H1 (cell line): ENCODE measurements at regions not wholly inside any gene's neighbourhood (a gene's known extent, or its start where the extent isn't known, plus 50 kb on each side); places are given as distances from the start of the nearest gene placed in this dataset.
A peak's percentile ranks its signal among the peaks of the same experiment; 100 is the strongest.

Source experiments
- CTCF ChIA-PET: fragments of 300-600 bp; sonication (Branson Sonifier 250); formaldehyde crosslinking; loops from one replicate; lab custom pipeline; 2021; ENCODE audit not compliant: partially characterized antibody; lab: Charles Lee
- POLR2A ChIA-PET: fragments of 300-600 bp; sonication (Branson Sonifier 250); formaldehyde crosslinking; loops from one replicate; lab custom pipeline; 2021; ENCODE audit warnings: inconsistent platforms; ENCODE audit not compliant: partially characterized antibody; lab: Charles Lee
- DNase-seq, 2 experiments: peaks; one replicate each; pipeline versions ENCODE4 v3.0.0 to v3.0.0-alpha.2; 2010 to 2022; ENCODE audit warnings: low spot score in 2 of 2, low read depth in 1 of 2, mixed read lengths in 1 of 2
- FAIRE-seq: peaks from 2 replicates; lab custom pipeline; 2011; peaks lifted over from hg19 to GRCh38; lab: Jason Lieb, UNC
- H2AFZ ChIP-seq: 2 replicates; pipeline ENCODE4 v1.8.1; 2012; ENCODE audit warnings: low read length, inconsistent platforms
- H2AK5ac ChIP-seq: 2 replicates; pipeline ENCODE4 v1.6.1; 2013; ENCODE audit warnings: low read depth, low read length
- H2BK120ac ChIP-seq: replicated peaks from 2 replicates; pipeline ENCODE3; 2013; ENCODE audit warnings: low read depth, low read length, inconsistent platforms
- H2BK12ac ChIP-seq: 2 replicates; pipeline ENCODE4 v1.6.1; 2013; ENCODE audit warnings: low read depth, low read length
- H2BK15ac ChIP-seq: 2 replicates; pipeline ENCODE4 v1.6.1; 2013; ENCODE audit warnings: low read length
- H2BK20ac ChIP-seq: 2 replicates; pipeline ENCODE4 v1.6.1; 2013; ENCODE audit warnings: low read length
- H2BK5ac ChIP-seq: 2 replicates; pipeline ENCODE4 v1.6.1; 2013; ENCODE audit warnings: low read depth, low read length
- H3K14ac ChIP-seq: 2 replicates; pipeline ENCODE4 v1.6.1; 2013; ENCODE audit warnings: inconsistent platforms; ENCODE audit not compliant: insufficient read length
- H3K18ac ChIP-seq: 2 replicates; pipeline ENCODE4 v1.6.1; 2013; ENCODE audit warnings: low read length; ENCODE audit errors: extremely low read depth
- H3K23ac ChIP-seq: 2 replicates; pipeline ENCODE4 v1.6.1; 2013; ENCODE audit warnings: inconsistent platforms; ENCODE audit not compliant: insufficient read length
- H3K23me2 ChIP-seq: 2 replicates; pipeline ENCODE4 v1.6.1; 2013; ENCODE audit warnings: low read depth, low read length
- H3K27ac ChIP-seq: 2 replicates; pipeline ENCODE4 v1.6.1; 2011; ENCODE audit warnings: low read depth, low read length, inconsistent platforms
- H3K27me3 ChIP-seq, 4 experiments: replicated peaks in 1 of 4; 1 replicate in 1 of 4; 2 replicates in 3 of 4; pipeline versions ENCODE4 v1.6.1 to v1.8.1; 2011 to 2013; ENCODE audit warnings: low read length in 3 of 4, mild to moderate bottlenecking in 3 of 4, inconsistent platforms in 2 of 4, mixed read lengths in 2 of 4, moderate library complexity in 1 of 4; ENCODE audit not compliant: control insufficient read depth in 3 of 4, insufficient read depth in 3 of 4; ENCODE audit errors: extremely low read depth in 1 of 4
- H3K36me3 ChIP-seq, 4 experiments: 2 replicates each; pipeline versions ENCODE4 v1.6.1 to v1.8.1; 2011 to 2013; ENCODE audit warnings: mild to moderate bottlenecking in 4 of 4, low read length in 3 of 4, moderate library complexity in 2 of 4, control low read depth in 1 of 4, inconsistent platforms in 1 of 4; ENCODE audit not compliant: insufficient read depth in 4 of 4, control insufficient read depth in 2 of 4
- H3K4ac ChIP-seq: replicated peaks from 2 replicates; pipeline ENCODE3; 2013; ENCODE audit warnings: low read length, low read depth, mixed read lengths, inconsistent platforms; ENCODE audit not compliant: insufficient read length
- H3K4me1 ChIP-seq, 4 experiments: replicated peaks in 1 of 4; 1 replicate in 1 of 4; 2 replicates in 3 of 4; pipeline versions ENCODE4 v1.6.1 to v1.8.1; 2011 to 2013; ENCODE audit warnings: low read length in 3 of 4, inconsistent platforms in 2 of 4, mixed read lengths in 1 of 4; ENCODE audit not compliant: insufficient read depth in 4 of 4, control insufficient read depth in 3 of 4
- H3K4me2 ChIP-seq, 2 experiments: 2 replicates each; pipeline versions ENCODE4 v1.6.1 to v1.8.1; 2011 to 2013; ENCODE audit warnings: low read depth in 2 of 2, low read length in 2 of 2, control low read depth in 1 of 2, inconsistent platforms in 1 of 2, mild to moderate bottlenecking in 1 of 2; ENCODE audit not compliant: insufficient read depth in 1 of 2
- H3K4me3 ChIP-seq, 4 experiments: fragments of 200-600, 300-600 bp in 1 of 4; sonication (generic), shearing (Covaris generic), sonication (Bioruptor Twin) in 1 of 4; 2 replicates each; pipeline versions ENCODE4 v1.5.1 to v1.8.1; 2011 to 2016; ENCODE audit warnings: low read length in 4 of 4, low read depth in 3 of 4, control low read depth in 2 of 4, inconsistent platforms in 2 of 4, mild to moderate bottlenecking in 2 of 4, mixed read lengths in 1 of 4, moderate library complexity in 1 of 4; ENCODE audit not compliant: insufficient read depth in 2 of 4; ENCODE audit errors: extremely low read depth in 1 of 4
- H3K56ac ChIP-seq: replicated peaks from 2 replicates; pipeline ENCODE3; 2013; ENCODE audit warnings: low read depth, mild to moderate bottlenecking, mixed read lengths, low read length, inconsistent platforms; ENCODE audit not compliant: insufficient read length
- H3K79me1 ChIP-seq: 2 replicates; pipeline ENCODE4 v1.6.1; 2013; ENCODE audit warnings: low read depth, low read length, control low read depth
- H3K79me2 ChIP-seq, 2 experiments: 2 replicates each; pipeline versions ENCODE4 v1.6.1 to v1.8.1; 2012 to 2013; ENCODE audit warnings: low read length in 2 of 2, mild to moderate bottlenecking in 2 of 2, inconsistent platforms in 1 of 2; ENCODE audit not compliant: insufficient read depth in 2 of 2, control insufficient read depth in 1 of 2
- H3K9ac ChIP-seq, 4 experiments: replicated peaks in 1 of 4; 1 replicate in 1 of 4; 2 replicates in 3 of 4; pipeline versions ENCODE4 v1.6.1 to v1.8.1; 2011 to 2013; ENCODE audit warnings: low read depth in 3 of 4, low read length in 3 of 4, control low read depth in 2 of 4, mild to moderate bottlenecking in 2 of 4, moderate library complexity in 2 of 4, inconsistent platforms in 1 of 4; ENCODE audit errors: extremely low read depth in 1 of 4
- H3K9me3 ChIP-seq, 2 experiments: 2 replicates each; pipeline versions ENCODE4 v1.6.1 to v1.8.1; 2012 to 2013; ENCODE audit warnings: mild to moderate bottlenecking in 2 of 2, moderate library complexity in 2 of 2, control low read depth in 1 of 2, inconsistent platforms in 1 of 2, low read depth in 1 of 2, low read length in 1 of 2, mixed read lengths in 1 of 2; ENCODE audit not compliant: insufficient read depth in 2 of 2
- H4K20me1 ChIP-seq, 2 experiments: replicated peaks in 1 of 2; 2 replicates each; pipeline versions ENCODE3 to v1.8.1; 2011 to 2013; ENCODE audit warnings: inconsistent platforms in 2 of 2, low read length in 2 of 2, mild to moderate bottlenecking in 1 of 2; ENCODE audit not compliant: insufficient read depth in 2 of 2, control insufficient read depth in 1 of 2
- H4K5ac ChIP-seq: 2 replicates; pipeline ENCODE4 v1.6.1; 2013; ENCODE audit warnings: low read length, low read depth, mixed read lengths, inconsistent platforms; ENCODE audit not compliant: insufficient read length
- H4K8ac ChIP-seq: 2 replicates; pipeline ENCODE4 v1.8.0; 2013; ENCODE audit warnings: mild to moderate bottlenecking, moderate library complexity, low read length, inconsistent platforms; ENCODE audit not compliant: insufficient read depth; ENCODE audit errors: extremely low read depth
- H4K91ac ChIP-seq: replicated peaks from 2 replicates; pipeline ENCODE3; 2013; ENCODE audit warnings: low read length, mixed read lengths, inconsistent platforms; ENCODE audit not compliant: insufficient read length
- GABPA ChIP-seq: IDR thresholded peaks from 2 replicates; pipeline ENCODE4 v1.6.1; 2011; ENCODE audit warnings: mild to moderate bottlenecking, low read length, moderate library complexity, borderline replicate concordance; ENCODE audit not compliant: insufficient read depth
- RAD21 ChIP-seq, 2 experiments: IDR thresholded peaks in 1 of 2; conservative IDR thresholded peaks in 1 of 2; 2 replicates each; pipeline ENCODE4 v1.6.1; 2011; ENCODE audit warnings: low read depth in 2 of 2, low read length in 2 of 2, improper control_type of control experiment in 1 of 2, inconsistent platforms in 1 of 2, mild to moderate bottlenecking in 1 of 2, moderate library complexity in 1 of 2
- WGBS, 2 experiments: shearing (Covaris generic) in 1 of 2; methylation state at CpG; one replicate each; pipeline versions ENCODE4 v1.1.6 to v1.1.7; 2013 to 2015; ENCODE audit warnings: low lambda C conversion rate in 2 of 2, mixed read lengths in 2 of 2, inconsistent platforms in 1 of 2, low coverage in 1 of 2, missing lambda C conversion rate in 1 of 2; ENCODE audit not compliant: insufficient replicate concordance in 2 of 2, insufficient coverage in 1 of 2, insufficient read length in 1 of 2; ENCODE audit errors: extremely low coverage in 1 of 2, missing lambda C conversion rate in 1 of 2; 5-methylcytosine and 5-hydroxymethylcytosine counted together

DNA sequence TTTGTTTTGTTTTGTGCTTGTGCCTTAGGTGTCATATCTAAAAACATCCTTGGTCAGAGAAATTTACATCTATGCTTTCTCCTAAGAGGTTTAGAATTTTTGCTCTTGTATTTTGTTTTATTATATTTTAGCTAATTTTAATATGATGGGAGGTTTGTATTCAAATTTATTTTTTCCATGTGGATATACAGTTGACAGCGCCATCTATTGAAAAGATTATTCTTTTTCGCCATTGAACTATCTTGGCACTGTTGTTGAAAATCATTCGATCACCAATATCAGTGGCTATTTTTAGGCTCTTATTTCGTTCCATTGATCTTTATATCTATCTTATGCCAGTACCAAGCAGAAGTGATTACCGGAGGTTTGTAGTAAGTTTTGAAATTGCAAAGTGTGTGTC, 510.3 kb downstream of the BRD1 start:
- H2AFZ ChIP-seq = no peak overlapping the region
- TF ChIP-seq GABPA (no peak), RAD21 (IDR thresholded peaks at IDR 0.05 in 1 of 2, conservative IDR thresholded peaks at IDR 0.05 in 1 of 2; ENCODE audit: low read depth in 2 of 2, low read length in 2 of 2) (peak in 1 of 2 experiments; percentile 27; a peak in 3 of 4 replicates)
- TF ChIP-seq, all 59 proteins: peak for 1
- H3K27me3 ChIP-seq = no peaks in the 10 kb centered on the region
- no peak overlapping the region for H2BK20ac ChIP-seq
- H3K18ac ChIP-seq = no peak overlapping the region
- no peaks in the 10 kb centered on the region for H3K79me2 ChIP-seq
- ChIA-PET CTCF (interaction anchor here (0.7 to 1.7 kb wide), 6 partner anchors 12 to 725 kb away, joined by 3 to 10 read pairs (median 3); no protein-coding TSS in a partner anchor), POLR2A (no interaction called here)
- H3K4ac ChIP-seq = no peak overlapping the region
- no peak overlapping the region for H3K56ac ChIP-seq
- H2BK120ac ChIP-seq = no peak overlapping the region
- no peak for FAIRE-seq
- no peak overlapping the region for H4K5ac ChIP-seq
- H2AK5ac ChIP-seq = no peak overlapping the region
- no peak overlapping the region for H3K9ac ChIP-seq
- H3K23ac ChIP-seq = no peak overlapping the region
- H3K4me1 ChIP-seq = peaks cover 0 to 2% (median 0%) of the 10 kb centered on the region in 4 experiments; a peak in 2 of 7 replicates
- no peaks in the 10 kb centered on the region for H3K9me3 ChIP-seq
- no peaks in the 10 kb centered on the region for H4K20me1 ChIP-seq
- 64% methylated on average over 5 of the region's 5 CpGs; no CpG with 5 or more reads in 1 of the 2 experiments for WGBS, 2 experiments
- no peak overlapping the region for H3K4me3 ChIP-seq
- no peak overlapping the region for H3K4me2 ChIP-seq
- H3K27ac ChIP-seq = no peak overlapping the region
- H3K14ac ChIP-seq = no peak overlapping the region
- H2BK5ac ChIP-seq = no peak overlapping the region
- no peak overlapping the region for H2BK12ac ChIP-seq
- no peak for DNase-seq
- no peak overlapping the region for H4K8ac ChIP-seq
- H3K23me2 ChIP-seq = no peaks in the 10 kb centered on the region
- no peaks in the 10 kb centered on the region for H3K79me1 ChIP-seq
- H3K36me3 ChIP-seq = no peaks in the 10 kb centered on the region
- H2BK15ac ChIP-seq = no peak overlapping the region
- no peak overlapping the region for H4K91ac ChIP-seq
